ENCODE measurements at regions not wholly inside any gene's neighbourhood (a gene's known extent, or its start where the extent isn't known, plus 50 kb on each side); places are given as distances from the start of the nearest gene placed in this dataset.

GRCh38 chr4:174138616-174139015 is 144.9 kb downstream of the FBXO8 start:
- no peak for TF ChIP-seq POLR2AphosphoS5 (IDR thresholded peaks at IDR 0.05)
- TF ChIP-seq CTCF (IDR thresholded peaks at IDR 0.05) = no peak

Measured in transverse colon (tissue), 4 donors.